ENCODE measurements at regions not wholly inside any gene's neighbourhood (a gene's known extent, or its start where the extent isn't known, plus 50 kb on each side); places are given as distances from the start of the nearest gene placed in this dataset.

GRCh38 chr14:82079553-82079952 is 545.9 kb upstream of the SEL1L start:
- TF ChIP-seq EZH2 (IDR thresholded peaks at IDR 0.05; ENCODE audit: borderline replicate concordance, low read depth, low read length, severe bottlenecking) (no peak), CTCF (IDR thresholded peaks at IDR 0.05; ENCODE audit: borderline replicate concordance, extremely low read depth, low read length, poor library complexity, severe bottlenecking) (no peak)

Data from DND-41 (cell line).